ENCODE measurements at regions not wholly inside any gene's neighbourhood (a gene's known extent, or its start where the extent isn't known, plus 50 kb on each side); places are given as distances from the start of the nearest gene placed in this dataset.
A peak's percentile ranks its signal among the peaks of the same experiment; 100 is the strongest.
"Not testable (repeated sequence)": the region's sequence is repeated elsewhere in the genome, so short reads cannot be mapped to it uniquely, and the experiment has no call there.

- intact Hi-C loops (cut with DNase I); DNase-seq (ENCODE audit: low spot score): not testable (repeated sequence)
Measured at GRCh38 chrX:123788193-123788592, 55.3 kb upstream of the THOC2 start.

GRCh38 chrX:123788744-123789143 is 55.9 kb upstream of the THOC2 start:
- no peak for DNase-seq (ENCODE audit: low spot score)
- intact Hi-C loops (cut with DNase I): no loop called here

- DNase-seq (ENCODE audit: low spot score): no peak
- intact Hi-C loops (cut with DNase I): no loop called here
Measured at GRCh38 chrX:123797543-123798447, 62.1 kb upstream of the XIAP start.

- intact Hi-C loops (cut with DNase I); DNase-seq (ENCODE audit: low spot score): not testable (repeated sequence)
Measured at GRCh38 chrX:123798706-123799430, 61.0 kb upstream of the XIAP start.

- no peak for DNase-seq (ENCODE audit: low spot score)
Measured at GRCh38 chrX:123801901-123802300, 58.0 kb upstream of the XIAP start.

GRCh38 chrX:123803331-123803983 is 56.4 kb upstream of the XIAP start:
- DNase-seq (ENCODE audit: low spot score): no peak
- intact Hi-C loops (cut with DNase I): no loop called here

More at GRCh38 chrX:123801901-123802300, 58.0 kb upstream of the XIAP start:
- intact Hi-C loops (cut with DNase I): no loop called here

- DNase-seq (ENCODE audit: low spot score): peak; percentile 41
- intact Hi-C loops (cut with DNase I): not testable (repeated sequence)
Measured at GRCh38 chrX:123803984-123804365, 55.9 kb upstream of the XIAP start.

- intact Hi-C loops (cut with DNase I): no loop called here
Measured at GRCh38 chrX:123807835-123808416, 51.9 kb upstream of the XIAP start.

GRCh38 chrX:123809854-123810375 is 49.9 kb upstream of the XIAP start:
- intact Hi-C loops (cut with DNase I): no loop called here
- DNase-seq (ENCODE audit: low spot score): no peak

More at GRCh38 chrX:123807835-123808416, 51.9 kb upstream of the XIAP start:
- DNase-seq (ENCODE audit: low spot score): no peak

Measured in cardiac septum (tissue), 1 donor.